Left ventricle myocardium inferior (tissue), 1 donor: ENCODE measurements at regions not wholly inside any gene's neighbourhood (a gene's known extent, or its start where the extent isn't known, plus 50 kb on each side); places are given as distances from the start of the nearest gene placed in this dataset.

ENCODE experiments used
- DNase-seq: peaks from one replicate; pipeline ENCODE4 v3.0.0-alpha.2; 2020
- H3K27ac ChIP-seq: fragments of 200-600 bp; replicated peaks from 2 replicates; pipeline ENCODE4 v1.8.0; 2021
- H3K27me3 ChIP-seq: fragments of 200-600 bp; 2 replicates; pipeline ENCODE4 v1.8.0; 2021; ENCODE audit warnings: low read depth
- H3K36me3 ChIP-seq: fragments of 200-600 bp; 2 replicates; pipeline ENCODE4 v1.8.0; 2021
- H3K4me1 ChIP-seq: fragments of 200-600 bp; 2 replicates; pipeline ENCODE4 v1.8.0; 2021
- H3K4me3 ChIP-seq: fragments of 200-600 bp; 2 replicates; pipeline ENCODE4 v1.8.0; 2021; ENCODE audit warnings: mild to moderate bottlenecking, moderate library complexity
- H3K9me3 ChIP-seq: fragments of 200-600 bp; replicated peaks from 2 replicates; pipeline ENCODE4 v1.8.0; 2021
- intact Hi-C: fragments of 100-400 bp; cut with micrococcal nuclease; formaldehyde crosslinking; loops from one replicate; pipeline ENCODE4 v1.11.0; 2022
- TF ChIP-seq, protein P1 (sequence below): fragments of 200-600 bp; IDR thresholded peaks from 2 replicates; pipeline ENCODE4 v1.8.0; 2021; ENCODE audit warnings: antibody characterized with exemption, mild to moderate bottlenecking, borderline replicate concordance
- donor health status: DM: no; HTN: yes; CAD: no; lungs with severe emphysema.

GRCh38 chr4:103907414-103907813, 187.6 kb upstream of the TACR3 start:
- H3K27ac ChIP-seq, result no peak overlapping the region
- no peaks in the 10 kb centered on the region for H3K9me3 ChIP-seq
- H3K27me3 ChIP-seq, result no peaks in the 10 kb centered on the region
- intact Hi-C loops, result no loop called here
- DNase-seq, result no peak
- no peaks in the 10 kb centered on the region for H3K4me1 ChIP-seq
- no peaks in the 10 kb centered on the region for H3K36me3 ChIP-seq
- TF ChIP-seq, protein P1, sequence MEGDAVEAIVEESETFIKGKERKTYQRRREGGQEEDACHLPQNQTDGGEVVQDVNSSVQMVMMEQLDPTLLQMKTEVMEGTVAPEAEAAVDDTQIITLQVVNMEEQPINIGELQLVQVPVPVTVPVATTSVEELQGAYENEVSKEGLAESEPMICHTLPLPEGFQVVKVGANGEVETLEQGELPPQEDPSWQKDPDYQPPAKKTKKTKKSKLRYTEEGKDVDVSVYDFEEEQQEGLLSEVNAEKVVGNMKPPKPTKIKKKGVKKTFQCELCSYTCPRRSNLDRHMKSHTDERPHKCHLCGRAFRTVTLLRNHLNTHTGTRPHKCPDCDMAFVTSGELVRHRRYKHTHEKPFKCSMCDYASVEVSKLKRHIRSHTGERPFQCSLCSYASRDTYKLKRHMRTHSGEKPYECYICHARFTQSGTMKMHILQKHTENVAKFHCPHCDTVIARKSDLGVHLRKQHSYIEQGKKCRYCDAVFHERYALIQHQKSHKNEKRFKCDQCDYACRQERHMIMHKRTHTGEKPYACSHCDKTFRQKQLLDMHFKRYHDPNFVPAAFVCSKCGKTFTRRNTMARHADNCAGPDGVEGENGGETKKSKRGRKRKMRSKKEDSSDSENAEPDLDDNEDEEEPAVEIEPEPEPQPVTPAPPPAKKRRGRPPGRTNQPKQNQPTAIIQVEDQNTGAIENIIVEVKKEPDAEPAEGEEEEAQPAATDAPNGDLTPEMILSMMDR, result no peak
- no peak overlapping the region for H3K4me3 ChIP-seq

DNA sequence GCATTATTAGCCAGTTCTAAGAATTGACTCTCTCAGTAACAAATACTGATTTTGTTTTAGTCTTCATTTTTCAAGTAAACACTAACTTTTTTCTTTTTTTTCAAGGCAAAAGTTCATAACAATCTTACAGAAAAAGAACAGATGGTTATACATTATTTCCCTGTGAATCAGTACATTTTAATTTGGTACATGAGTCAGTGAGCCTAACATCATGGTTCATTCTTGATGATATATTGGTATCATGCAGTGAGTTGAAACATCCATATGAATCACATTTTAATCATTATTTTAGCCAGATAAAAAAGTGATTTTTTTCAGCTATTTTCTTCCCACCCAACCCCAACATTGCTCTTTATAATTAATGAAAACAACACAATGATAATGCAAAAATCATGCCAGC, 184.3 kb upstream of the TACR3 start:
- no peak overlapping the region for H3K27ac ChIP-seq
- TF ChIP-seq, protein P1, result no peak
- no peak for DNase-seq
- H3K4me1 ChIP-seq, result no peaks in the 10 kb centered on the region
- no peak overlapping the region for H3K4me3 ChIP-seq
- peaks cover 10% of the 10 kb centered on the region for H3K9me3 ChIP-seq
- no peaks in the 10 kb centered on the region for H3K36me3 ChIP-seq
- intact Hi-C loops, result no loop called here
- H3K27me3 ChIP-seq, result no peaks in the 10 kb centered on the region

DNA sequence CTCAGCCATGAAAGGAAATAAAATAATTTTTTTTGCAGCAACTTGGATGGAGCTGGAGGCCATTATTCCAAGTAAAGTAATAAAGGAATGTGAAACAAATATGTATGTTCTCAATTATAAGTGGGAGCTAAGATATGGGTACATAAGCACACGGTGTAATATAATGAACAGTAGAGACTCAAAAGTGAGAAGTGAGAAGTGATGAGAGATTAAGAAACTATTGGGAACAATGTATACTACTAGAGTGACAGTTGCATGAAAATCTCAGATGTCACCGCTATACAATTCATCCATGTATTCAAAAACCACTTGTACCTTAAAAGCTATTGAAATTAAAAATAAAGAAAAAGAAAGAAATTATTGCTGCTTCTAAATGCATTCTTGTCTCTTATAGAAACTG, 182.9 kb upstream of the TACR3 start:
- intact Hi-C loops, result no loop called here
- DNase-seq, result no peak
- H3K4me1 ChIP-seq, result no peaks in the 10 kb centered on the region

GRCh38 chr4:103895876-103896465, 176.2 kb upstream of the TACR3 start:
- Histone ChIP-seq H3K9me3 (peaks cover 49% of the 10 kb centered on the region), H3K4me3 (no peak overlapping the region), H3K4me1 (no peaks in the 10 kb centered on the region), H3K27ac (no peak overlapping the region), H3K27me3 (no peaks in the 10 kb centered on the region), H3K36me3 (no peaks in the 10 kb centered on the region)
- TF ChIP-seq, protein P1, result no peak
- intact Hi-C loops, result no loop called here
- DNase-seq, result no peak

More for the DNA sequence above, 182.9 kb upstream of the TACR3 start:
- Histone ChIP-seq H3K4me3 (no peak overlapping the region), H3K27me3 (no peaks in the 10 kb centered on the region), H3K27ac (no peak overlapping the region), H3K9me3 (peaks cover 15% of the 10 kb centered on the region), H3K36me3 (no peaks in the 10 kb centered on the region)
- TF ChIP-seq, protein P1, result no peak

- Histone ChIP-seq H3K27ac (no peak overlapping the region), H3K27me3 (no peaks in the 10 kb centered on the region), H3K36me3 (no peaks in the 10 kb centered on the region), H3K9me3 (peaks cover 36% of the 10 kb centered on the region), H3K4me3 (no peak overlapping the region), H3K4me1 (no peaks in the 10 kb centered on the region)
- DNase-seq, result no peak
- TF ChIP-seq, protein P1, result no peak
- intact Hi-C loops, result no loop called here
Measured at GRCh38 chr4:103892586-103892985, 172.8 kb upstream of the TACR3 start.

- H3K27ac ChIP-seq, result no peak overlapping the region
- DNase-seq, result no peak
- no peaks in the 10 kb centered on the region for H3K36me3 ChIP-seq
- TF ChIP-seq, protein P1, result no peak
- no peaks in the 10 kb centered on the region for H3K4me1 ChIP-seq
- no peak overlapping the region for H3K4me3 ChIP-seq
- intact Hi-C loops, result no loop called here
- no peaks in the 10 kb centered on the region for H3K27me3 ChIP-seq
- peaks cover 8% of the 10 kb centered on the region for H3K9me3 ChIP-seq
Measured at GRCh38 chr4:103887191-103887590, 167.4 kb upstream of the TACR3 start.
